DMS153 (cell line): ENCODE measurements at regions not wholly inside any gene's neighbourhood (a gene's known extent, or its start where the extent isn't known, plus 50 kb on each side); places are given as distances from the start of the nearest gene placed in this dataset.

Experiments used
- DNase-seq: peaks from one replicate; lab custom pipeline; 2025; lab: John Stamatoyannopoulos, UW

- no peak for DNase-seq
These were observed 88.8 kb downstream of the BOD1 start for GRCh38 chr5:173527671-173528070.

GRCh38 chr5:173524136-173524535 is 92.3 kb downstream of the BOD1 start:
- DNase-seq: no peak

GRCh38 chr5:173523388-173523787 is 93.1 kb downstream of the BOD1 start:
- no peak for DNase-seq

- DNase-seq: no peak
These were observed 93.9 kb downstream of the BOD1 start for GRCh38 chr5:173522518-173522917.

- DNase-seq: no peak
These were observed 97.6 kb downstream of the BOD1 start for GRCh38 chr5:173518856-173519255.

GRCh38 chr5:173517648-173518047 is 98.8 kb downstream of the BOD1 start:
- DNase-seq: no peak

- no peak for DNase-seq
These were observed 100.9 kb downstream of the BOD1 start for GRCh38 chr5:173515526-173515925.

GRCh38 chr5:173514661-173515060 is 101.8 kb downstream of the BOD1 start:
- DNase-seq: no peak

GRCh38 chr5:173513521-173513991 is 102.9 kb downstream of the BOD1 start:
- no peak for DNase-seq

GRCh38 chr5:173512637-173513435 is 103.6 kb downstream of the BOD1 start:
- DNase-seq: no peak

- no peak for DNase-seq
These were observed 107.4 kb downstream of the BOD1 start for GRCh38 chr5:173509060-173509459.

GRCh38 chr5:173507171-173507570 is 109.3 kb downstream of the BOD1 start:
- no peak for DNase-seq

GRCh38 chr5:173505634-173506033 is 110.8 kb downstream of the BOD1 start:
- DNase-seq: no peak

- DNase-seq: no peak
These were observed 114.5 kb downstream of the BOD1 start for GRCh38 chr5:173501922-173502321.

GRCh38 chr5:173501271-173501670 is 115.2 kb downstream of the BOD1 start:
- no peak for DNase-seq

- DNase-seq: no peak
These were observed 116.3 kb downstream of the BOD1 start for GRCh38 chr5:173500213-173500560.

GRCh38 chr5:173499471-173500212 is 116.8 kb downstream of the BOD1 start:
- no peak for DNase-seq

GRCh38 chr5:173498739-173499470 is 117.5 kb downstream of the BOD1 start:
- DNase-seq: no peak

GRCh38 chr5:173498286-173498685 is 118.2 kb downstream of the BOD1 start:
- no peak for DNase-seq

- no peak for DNase-seq
These were observed 118.8 kb downstream of the BOD1 start for GRCh38 chr5:173497685-173498084.

- no peak for DNase-seq
These were observed 119.6 kb downstream of the BOD1 start for GRCh38 chr5:173496883-173497255.

- no peak for DNase-seq
These were observed 120.1 kb downstream of the BOD1 start for GRCh38 chr5:173496129-173496882.
